ENCODE measurements at regions not wholly inside any gene's neighbourhood (a gene's known extent, or its start where the extent isn't known, plus 50 kb on each side); places are given as distances from the start of the nearest gene placed in this dataset.

DNA sequence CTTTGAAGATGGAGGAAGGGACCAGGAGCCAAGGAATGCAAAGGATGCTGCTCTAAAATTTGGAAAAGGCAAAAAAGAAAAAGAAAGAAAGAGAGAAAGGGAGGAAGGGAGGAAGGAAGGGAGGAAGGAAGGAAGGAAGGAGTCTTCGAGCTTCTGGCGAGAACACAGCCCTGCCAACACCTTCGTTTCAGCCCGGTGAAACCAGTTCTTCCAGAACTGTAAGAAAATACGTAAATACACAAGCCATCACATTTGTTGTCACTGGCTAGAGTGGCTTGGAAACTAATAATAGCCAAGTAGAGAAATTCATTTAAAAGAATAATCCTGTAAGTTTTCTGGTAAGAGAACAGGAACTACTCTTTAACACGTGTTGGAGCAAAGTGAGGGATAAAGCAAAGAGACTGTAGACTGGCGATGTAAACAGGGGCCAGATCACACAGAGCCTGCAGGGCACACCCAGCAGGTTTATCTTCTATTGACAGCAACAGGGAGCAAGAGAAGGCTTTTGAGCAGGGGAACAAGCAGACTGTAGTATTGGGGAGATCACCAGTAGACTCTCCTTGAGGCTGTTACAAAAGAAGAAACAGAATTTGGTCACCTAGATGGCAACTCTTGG is 188.7 kb upstream of the MPHOSPH6 start:
- DNase-seq (no peak), ATAC-seq (ENCODE audit: poor library complexity) (no peak)
- Histone ChIP-seq H3K36me3 (ENCODE audit: insufficient read depth, low read length) (no peaks in the 10 kb centered on the region), H3K27me3 (ENCODE audit: control insufficient read depth in 1 of 2, insufficient read depth in 2 of 2, low read length in 2 of 2) (no peaks in the 10 kb centered on the region), H3K4me3 (ENCODE audit: low read length) (no peak overlapping the region), H3K27ac (ENCODE audit: low read depth in 1 of 2, low read length in 2 of 2) (no peak overlapping the region), H3K9me3 (ENCODE audit: control insufficient read depth in 1 of 2, insufficient read depth in 1 of 2, low read length in 2 of 2) (no peaks in the 10 kb centered on the region), H3K4me1 (ENCODE audit: insufficient read depth, low read length) (no peaks in the 10 kb centered on the region)
- intact Hi-C loops (cut with DNase I, micrococcal nuclease) = no loop called here
- Mint-ChIP-seq H3K9me3 (no peaks in the 10 kb centered on the region), H3K27me3 (peaks cover 5% of the 10 kb centered on the region), H3K4me3 (no peak overlapping the region), H3K36me3 (ENCODE audit: low read depth) (no peaks in the 10 kb centered on the region), H3K27ac (no peak overlapping the region), H3K4me1 (ENCODE audit: low read depth) (no peaks in the 10 kb centered on the region)
- TF ChIP-seq, protein P1, sequence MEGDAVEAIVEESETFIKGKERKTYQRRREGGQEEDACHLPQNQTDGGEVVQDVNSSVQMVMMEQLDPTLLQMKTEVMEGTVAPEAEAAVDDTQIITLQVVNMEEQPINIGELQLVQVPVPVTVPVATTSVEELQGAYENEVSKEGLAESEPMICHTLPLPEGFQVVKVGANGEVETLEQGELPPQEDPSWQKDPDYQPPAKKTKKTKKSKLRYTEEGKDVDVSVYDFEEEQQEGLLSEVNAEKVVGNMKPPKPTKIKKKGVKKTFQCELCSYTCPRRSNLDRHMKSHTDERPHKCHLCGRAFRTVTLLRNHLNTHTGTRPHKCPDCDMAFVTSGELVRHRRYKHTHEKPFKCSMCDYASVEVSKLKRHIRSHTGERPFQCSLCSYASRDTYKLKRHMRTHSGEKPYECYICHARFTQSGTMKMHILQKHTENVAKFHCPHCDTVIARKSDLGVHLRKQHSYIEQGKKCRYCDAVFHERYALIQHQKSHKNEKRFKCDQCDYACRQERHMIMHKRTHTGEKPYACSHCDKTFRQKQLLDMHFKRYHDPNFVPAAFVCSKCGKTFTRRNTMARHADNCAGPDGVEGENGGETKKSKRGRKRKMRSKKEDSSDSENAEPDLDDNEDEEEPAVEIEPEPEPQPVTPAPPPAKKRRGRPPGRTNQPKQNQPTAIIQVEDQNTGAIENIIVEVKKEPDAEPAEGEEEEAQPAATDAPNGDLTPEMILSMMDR (IDR thresholded peaks at IDR 0.05) = no peak
- POLR2A ChIA-PET = no interaction called here
- CTCF ChIA-PET = no interaction called here

DNA sequence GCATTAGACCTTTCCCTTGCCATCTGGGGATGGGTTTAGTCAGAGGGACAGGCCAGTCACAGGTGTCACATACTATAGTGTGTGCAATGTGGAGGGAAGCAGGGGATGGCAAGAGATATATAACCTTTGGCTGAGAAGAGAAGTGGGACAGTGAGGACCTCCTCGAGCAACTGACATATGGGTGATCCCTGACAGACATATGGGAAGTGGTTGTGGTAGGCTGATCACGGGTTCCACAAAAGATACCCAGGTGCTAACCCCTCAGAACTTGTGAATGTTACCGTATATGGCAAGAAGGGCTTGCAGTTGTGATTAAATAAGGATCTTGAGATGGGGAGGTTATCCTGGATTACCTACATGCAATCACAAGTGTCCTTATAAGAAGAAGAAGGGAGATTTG is 188.1 kb upstream of the MPHOSPH6 start:
- ChIA-PET POLR2A (no interaction called here), CTCF (no interaction called here)
- Histone ChIP-seq H3K4me3 (ENCODE audit: low read length) (no peak overlapping the region), H3K36me3 (ENCODE audit: insufficient read depth, low read length) (no peaks in the 10 kb centered on the region), H3K4me1 (ENCODE audit: insufficient read depth, low read length) (no peaks in the 10 kb centered on the region), H3K27ac (ENCODE audit: low read depth in 1 of 2, low read length in 2 of 2) (no peak overlapping the region), H3K9me3 (ENCODE audit: control insufficient read depth in 1 of 2, insufficient read depth in 1 of 2, low read length in 2 of 2) (no peaks in the 10 kb centered on the region), H3K27me3 (ENCODE audit: control insufficient read depth in 1 of 2, insufficient read depth in 2 of 2, low read length in 2 of 2) (no peaks in the 10 kb centered on the region)
- peaks cover 5% of the 10 kb centered on the region for H3K27me3 Mint-ChIP-seq
- no peak for ATAC-seq (ENCODE audit: poor library complexity)
- intact Hi-C loops (cut with DNase I, micrococcal nuclease) = no loop called here
- no peaks in the 10 kb centered on the region for H3K9me3 Mint-ChIP-seq
- TF ChIP-seq, protein P1 (IDR thresholded peaks at IDR 0.05) = no peak
- H3K4me3 Mint-ChIP-seq = no peak overlapping the region
- no peak overlapping the region for H3K27ac Mint-ChIP-seq
- no peaks in the 10 kb centered on the region for H3K4me1 Mint-ChIP-seq (ENCODE audit: low read depth)
- no peaks in the 10 kb centered on the region for H3K36me3 Mint-ChIP-seq (ENCODE audit: low read depth)
- peak in 1 of 14 experiments; percentile 7 for DNase-seq

DNA sequence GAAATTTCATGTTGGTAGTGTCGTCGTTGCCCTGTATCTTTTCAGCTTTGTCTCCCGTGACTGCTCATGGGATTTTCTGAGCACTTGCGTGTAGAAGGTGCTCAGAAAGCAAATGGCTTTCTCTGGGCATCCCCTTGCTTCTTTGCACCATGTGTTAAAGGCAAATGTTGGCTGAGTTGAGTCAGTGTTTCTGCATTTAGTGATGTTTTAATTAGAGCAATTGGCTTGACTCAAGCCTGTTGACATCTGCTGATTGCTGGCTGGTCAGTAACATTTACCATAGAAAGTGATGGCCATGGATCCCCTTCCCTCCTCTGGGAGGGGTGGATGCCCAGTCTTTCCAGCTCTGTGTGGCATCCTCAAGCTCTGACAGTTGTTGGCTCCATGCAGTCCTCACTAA is 187.2 kb upstream of the MPHOSPH6 start:
- no peak overlapping the region for H3K27ac Mint-ChIP-seq
- CTCF ChIA-PET = no interaction called here

More for the DNA sequence above, 187.2 kb upstream of the MPHOSPH6 start:
- no peak for DNase-seq
- no peak overlapping the region for H3K27ac ChIP-seq (ENCODE audit: low read depth in 1 of 2, low read length in 2 of 2)
- no peaks in the 10 kb centered on the region for H3K27me3 ChIP-seq (ENCODE audit: control insufficient read depth in 1 of 2, insufficient read depth in 2 of 2, low read length in 2 of 2)
- H3K9me3 Mint-ChIP-seq = no peaks in the 10 kb centered on the region
- H3K4me3 Mint-ChIP-seq = no peak overlapping the region
- H3K36me3 ChIP-seq (ENCODE audit: insufficient read depth, low read length) = no peaks in the 10 kb centered on the region
- POLR2A ChIA-PET = no interaction called here
- ATAC-seq (ENCODE audit: poor library complexity) = no peak
- H3K4me3 ChIP-seq (ENCODE audit: low read length) = no peak overlapping the region
- H3K4me1 ChIP-seq (ENCODE audit: insufficient read depth, low read length) = no peaks in the 10 kb centered on the region
- TF ChIP-seq, protein P1 (IDR thresholded peaks at IDR 0.05) = no peak
- no peaks in the 10 kb centered on the region for H3K4me1 Mint-ChIP-seq (ENCODE audit: low read depth)
- H3K27me3 Mint-ChIP-seq = peaks cover 5% of the 10 kb centered on the region
- H3K36me3 Mint-ChIP-seq (ENCODE audit: low read depth) = no peaks in the 10 kb centered on the region
- H3K9me3 ChIP-seq (ENCODE audit: control insufficient read depth in 1 of 2, insufficient read depth in 1 of 2, low read length in 2 of 2) = no peaks in the 10 kb centered on the region
- intact Hi-C loops (cut with DNase I, micrococcal nuclease) = no loop called here
